ENCODE measurements at regions not wholly inside any gene's neighbourhood (a gene's known extent, or its start where the extent isn't known, plus 50 kb on each side); places are given as distances from the start of the nearest gene placed in this dataset.

DNA sequence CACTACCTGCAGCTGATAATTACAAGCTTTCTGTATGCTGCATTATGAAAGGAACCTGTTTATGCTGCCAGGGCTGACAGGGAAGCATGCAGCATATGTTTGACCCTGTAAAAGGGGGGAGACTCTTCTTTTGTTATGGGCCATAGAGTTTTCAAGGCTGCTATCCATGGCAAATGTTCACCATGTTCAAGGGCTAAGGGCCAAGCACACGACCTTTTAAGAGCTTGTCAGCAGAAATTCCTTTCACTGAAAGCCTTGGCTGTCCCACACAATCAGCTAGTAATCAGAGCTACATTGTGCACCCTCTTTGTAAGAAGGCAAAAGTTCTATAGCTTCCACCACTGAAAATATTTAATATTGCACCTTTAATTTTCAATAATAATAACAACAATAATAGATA, 74.2 kb upstream of the MBIP start:
- 7 to 10% methylated on average over 1 of the region's 1 CpG for WGBS, 2 donors
- Histone ChIP-seq H3K4me1 (no peaks in the 10 kb centered on the region), H3K27ac (no peak overlapping the region), H3K27me3 (no peaks in the 10 kb centered on the region), H3K36me3 (no peaks in the 10 kb centered on the region), H3K4me3 (no peak overlapping the region), H3K9me3 (no peaks in the 10 kb centered on the region)
- TF ChIP-seq, protein P1, sequence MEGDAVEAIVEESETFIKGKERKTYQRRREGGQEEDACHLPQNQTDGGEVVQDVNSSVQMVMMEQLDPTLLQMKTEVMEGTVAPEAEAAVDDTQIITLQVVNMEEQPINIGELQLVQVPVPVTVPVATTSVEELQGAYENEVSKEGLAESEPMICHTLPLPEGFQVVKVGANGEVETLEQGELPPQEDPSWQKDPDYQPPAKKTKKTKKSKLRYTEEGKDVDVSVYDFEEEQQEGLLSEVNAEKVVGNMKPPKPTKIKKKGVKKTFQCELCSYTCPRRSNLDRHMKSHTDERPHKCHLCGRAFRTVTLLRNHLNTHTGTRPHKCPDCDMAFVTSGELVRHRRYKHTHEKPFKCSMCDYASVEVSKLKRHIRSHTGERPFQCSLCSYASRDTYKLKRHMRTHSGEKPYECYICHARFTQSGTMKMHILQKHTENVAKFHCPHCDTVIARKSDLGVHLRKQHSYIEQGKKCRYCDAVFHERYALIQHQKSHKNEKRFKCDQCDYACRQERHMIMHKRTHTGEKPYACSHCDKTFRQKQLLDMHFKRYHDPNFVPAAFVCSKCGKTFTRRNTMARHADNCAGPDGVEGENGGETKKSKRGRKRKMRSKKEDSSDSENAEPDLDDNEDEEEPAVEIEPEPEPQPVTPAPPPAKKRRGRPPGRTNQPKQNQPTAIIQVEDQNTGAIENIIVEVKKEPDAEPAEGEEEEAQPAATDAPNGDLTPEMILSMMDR (IDR thresholded peaks at IDR 0.05), result no peak
- no peak for FAIRE-seq
- no peak for DNase-seq
- intact Hi-C loops (cut with DNase I), result no loop called here
- no peak for ATAC-seq

DNA sequence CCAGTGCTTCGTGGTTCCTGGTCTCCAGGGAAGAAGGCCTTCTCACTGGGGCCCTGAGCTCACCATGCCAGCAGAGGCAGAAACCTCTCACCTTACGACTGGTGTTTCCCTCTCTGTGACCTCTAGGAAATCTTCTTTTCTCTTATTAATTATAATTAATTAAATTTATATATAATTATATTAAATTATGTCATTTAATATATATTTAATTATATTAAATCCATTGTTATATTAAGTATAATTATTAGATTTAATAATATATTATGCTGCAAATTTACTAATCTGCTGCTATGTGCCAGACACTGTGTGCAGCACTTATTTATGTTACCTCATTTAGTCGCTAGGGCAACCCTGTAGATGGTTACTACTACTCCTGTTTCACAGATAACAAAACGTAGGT, 70.3 kb upstream of the MBIP start:
- no peaks in the 10 kb centered on the region for H3K4me1 ChIP-seq
- H3K36me3 ChIP-seq, result no peaks in the 10 kb centered on the region
- ATAC-seq (no peak), FAIRE-seq (no peak), DNase-seq (no peak)
- H3K4me3 ChIP-seq, result no peak overlapping the region
- WGBS, 2 donors, result 49 to 54% methylated on average over 4 of the region's 4 CpGs
- H3K27me3 ChIP-seq, result no peaks in the 10 kb centered on the region
- no peak overlapping the region for H3K27ac ChIP-seq
- intact Hi-C loops (cut with DNase I), result no loop called here
- TF ChIP-seq, protein P1 (IDR thresholded peaks at IDR 0.05), result no peak
- no peaks in the 10 kb centered on the region for H3K9me3 ChIP-seq

DNA sequence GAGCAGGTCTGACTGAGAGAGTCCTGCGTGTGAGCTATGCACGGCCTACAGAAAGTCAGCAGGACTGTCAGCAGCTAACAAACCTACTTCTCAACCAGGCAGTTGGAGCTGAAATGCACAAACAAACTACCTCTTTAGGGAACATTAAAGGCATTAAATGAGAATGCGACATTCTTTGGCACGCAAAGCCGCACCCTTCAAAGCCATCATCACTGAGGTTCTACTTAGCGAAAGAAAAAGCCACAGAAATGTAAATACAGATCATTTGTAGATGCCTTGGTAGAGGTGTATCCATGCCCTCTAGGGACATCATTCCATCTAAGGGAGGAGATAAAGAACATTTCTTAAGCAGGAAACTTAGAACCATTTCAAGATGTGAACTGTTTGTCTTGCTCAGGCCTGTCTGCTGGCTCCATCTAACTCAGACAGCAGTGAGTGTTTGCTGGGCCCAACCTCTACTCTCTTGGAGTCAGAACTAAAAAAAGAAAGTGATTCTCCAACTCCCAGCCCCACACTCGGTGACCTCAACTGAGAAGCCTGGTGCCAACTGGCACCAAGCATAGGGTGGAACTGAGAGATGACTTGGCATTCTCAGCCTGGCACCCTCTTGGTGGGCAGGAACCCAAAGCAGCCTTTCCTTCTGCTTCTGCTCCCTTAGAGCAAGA, 63.5 kb upstream of the MBIP start:
- no peak for FAIRE-seq
- DNase-seq, result no peak
- ATAC-seq, result peak in 1 of 4 donors; percentile 57
- TF ChIP-seq, protein P1 (IDR thresholded peaks at IDR 0.05), result no peak
- intact Hi-C loops (cut with DNase I), result no loop called here
- no peaks in the 10 kb centered on the region for H3K9me3 ChIP-seq
- WGBS, 2 donors, result 84 to 85% methylated on average over 7 of the region's 7 CpGs
- no peaks in the 10 kb centered on the region for H3K4me1 ChIP-seq
- H3K27me3 ChIP-seq, result no peaks in the 10 kb centered on the region
- H3K36me3 ChIP-seq, result no peaks in the 10 kb centered on the region
- H3K4me3 ChIP-seq, result no peak overlapping the region
- no peak overlapping the region for H3K27ac ChIP-seq

DNA sequence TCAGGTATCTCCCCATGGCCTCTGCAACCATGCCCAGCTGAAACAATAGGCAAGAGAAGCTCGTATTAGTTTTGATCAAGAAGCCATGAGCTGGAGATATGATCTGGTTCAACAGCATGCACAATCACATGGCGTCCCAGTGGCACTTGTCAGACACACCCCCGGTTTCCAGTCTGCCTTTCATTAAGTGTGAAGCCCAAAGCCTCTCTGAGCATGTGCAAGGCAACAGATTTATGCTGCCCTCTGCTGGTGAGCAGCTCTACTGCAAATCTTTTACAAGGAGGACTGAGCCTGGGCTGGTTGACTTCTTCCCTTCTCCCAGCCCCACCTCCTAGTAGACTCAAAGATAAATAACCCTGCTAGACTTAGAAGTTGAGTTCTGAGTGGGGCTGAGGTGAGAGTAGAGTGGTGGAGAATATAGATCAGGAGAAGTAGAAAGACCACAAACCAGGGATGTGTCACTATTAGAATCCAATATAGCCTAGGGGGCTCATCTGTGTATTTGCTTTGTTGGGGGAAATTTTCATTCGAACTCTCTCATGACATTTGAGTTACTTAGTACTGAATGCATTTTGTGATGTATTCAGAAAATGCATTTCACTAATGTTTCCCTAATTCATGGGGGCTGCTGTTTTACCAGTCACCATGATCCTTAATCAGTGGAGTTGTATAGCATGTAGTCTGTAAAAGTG, 53.7 kb upstream of the MBIP start:
- intact Hi-C loops (cut with DNase I), result loop anchor here in 1 of 3 donors (10.0 kb wide), 2 partner anchors 299 to 489 kb away; no protein-coding TSS in a partner anchor
- H3K27me3 ChIP-seq, result no peaks in the 10 kb centered on the region
- FAIRE-seq (no peak), ATAC-seq (peak; percentile 96 to 99 (median 98)), DNase-seq (peak; percentile 55 to 85 (median 74))
- H3K9me3 ChIP-seq, result no peaks in the 10 kb centered on the region
- no peak overlapping the region for H3K4me3 ChIP-seq
- WGBS, 2 donors, result 17 to 23% methylated on average over 4 of the region's 4 CpGs
- H3K4me1 ChIP-seq, result no peaks in the 10 kb centered on the region
- H3K36me3 ChIP-seq, result no peaks in the 10 kb centered on the region
- no peak overlapping the region for H3K27ac ChIP-seq
- TF ChIP-seq, protein P1 (IDR thresholded peaks at IDR 0.05), result peak; percentile 62 to 92 (median 83)

Measured in pancreas (tissue), 10 donors.